Stimulated activated CD8-positive, alpha-beta memory T cell treated with anti-CD3 and anti-CD28 coated beads, Interleukin-15, amount 100 ng/mL, for 1 hour (primary cell): ENCODE measurements at regions not wholly inside any gene's neighbourhood (a gene's known extent, or its start where the extent isn't known, plus 50 kb on each side); places are given as distances from the start of the nearest gene placed in this dataset.
"Not testable (repeated sequence)": the region's sequence is repeated elsewhere in the genome, so short reads cannot be mapped to it uniquely, and the experiment has no call there.

Source experiments
- DNase-seq: peaks from one replicate; pipeline ENCODE4 v3.0.0-alpha.2; 2020; ENCODE audit warnings: low read depth

DNA sequence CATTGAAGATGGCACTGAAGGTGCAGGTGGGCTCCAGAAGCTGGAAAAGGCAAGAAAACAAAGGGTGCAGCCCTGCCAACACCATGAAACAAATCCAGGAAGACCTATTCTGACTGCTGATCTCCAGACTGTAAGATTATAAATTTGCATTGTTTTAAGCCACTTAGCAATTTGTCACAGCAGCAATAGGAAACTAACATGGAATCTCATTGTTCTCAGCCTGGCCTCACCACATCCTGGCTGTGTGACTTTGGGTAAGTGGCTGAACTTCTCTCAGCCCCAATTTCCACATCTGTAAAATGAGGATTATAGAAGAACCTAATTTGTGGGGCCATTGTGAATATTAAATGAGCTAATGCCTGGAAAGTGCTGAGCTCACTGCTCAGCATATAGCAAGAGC, 160.4 kb upstream of the MAFB start:
- no peak for DNase-seq

DNA sequence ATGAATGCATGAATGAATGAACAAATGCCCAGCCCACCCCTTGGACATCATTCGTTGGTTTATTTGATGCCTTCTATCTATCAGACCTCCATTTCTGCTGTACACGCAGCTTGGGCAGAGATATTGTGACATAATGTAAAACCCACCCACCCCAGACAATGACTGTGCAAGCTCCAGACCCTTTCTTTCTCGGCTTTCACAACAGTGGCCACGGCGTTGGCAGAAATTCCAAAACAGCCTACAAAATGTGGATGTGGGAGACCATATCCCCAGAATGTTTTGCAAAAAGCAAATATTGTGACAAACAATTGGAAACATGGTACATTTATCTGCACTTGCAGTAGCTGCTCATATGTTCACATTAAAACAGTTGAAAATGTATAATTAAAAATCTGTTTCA, 162.0 kb upstream of the MAFB start:
- DNase-seq: no peak

DNA sequence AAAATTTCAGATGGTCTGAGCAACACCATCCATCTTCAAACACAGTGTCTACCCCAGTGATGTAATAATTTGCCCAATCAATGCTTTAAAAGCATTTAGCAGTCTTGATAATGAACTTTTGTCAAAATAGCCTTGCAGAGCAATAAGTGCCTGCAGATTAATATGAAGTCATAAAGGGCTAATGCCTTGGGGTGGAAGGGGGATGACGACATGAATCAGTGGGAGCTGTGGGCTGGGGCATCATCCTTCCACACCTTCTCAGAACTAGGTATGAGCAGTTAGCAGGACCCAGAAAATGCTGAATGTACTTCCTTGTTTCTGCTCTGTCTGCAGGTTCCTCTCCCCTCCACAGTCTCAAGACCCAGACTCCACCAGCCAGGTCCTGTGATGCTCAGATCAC, 166.2 kb upstream of the MAFB start:
- no peak for DNase-seq

DNA sequence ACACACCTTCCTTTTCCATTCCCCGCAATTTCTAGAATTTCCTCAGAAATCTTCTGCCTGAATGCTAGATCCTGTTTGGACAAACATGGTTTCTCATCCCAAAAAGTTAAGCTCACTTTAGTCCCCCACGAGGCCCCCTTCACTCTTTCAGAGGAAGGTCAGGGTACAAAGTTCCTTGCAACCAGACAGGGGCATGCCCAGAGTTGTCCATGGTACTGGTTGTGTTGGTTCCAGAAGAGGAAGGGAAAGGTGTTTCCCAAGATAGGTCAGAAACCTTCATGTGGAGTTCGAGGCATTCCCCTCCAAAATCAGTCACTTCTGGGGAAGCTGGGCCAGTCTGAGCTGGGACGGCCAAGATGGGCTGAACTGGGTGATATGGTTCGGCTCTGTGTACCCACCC, 167.6 kb upstream of the MAFB start:
- DNase-seq: no peak

DNA sequence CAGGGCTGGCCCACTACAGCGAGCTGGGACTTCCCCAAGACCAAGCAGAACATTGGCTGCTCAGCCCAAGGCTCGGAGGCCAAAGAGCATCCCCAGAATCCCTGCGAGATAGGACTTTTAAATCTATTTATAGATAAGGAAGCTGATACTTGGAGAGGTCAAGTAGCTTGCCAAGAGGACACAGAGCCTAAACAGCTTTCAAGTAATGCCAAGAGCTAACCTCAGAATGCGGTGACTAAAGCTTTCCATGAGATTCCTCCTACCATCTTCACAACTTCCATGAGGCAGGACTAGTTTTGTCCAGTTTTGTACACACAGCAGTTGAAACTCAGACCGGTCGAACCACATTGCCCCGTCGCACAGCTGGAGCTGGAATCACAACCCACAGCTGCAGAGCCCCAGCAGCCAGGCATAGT, 168.1 kb upstream of the TOP1 start:
- no peak for DNase-seq

DNA sequence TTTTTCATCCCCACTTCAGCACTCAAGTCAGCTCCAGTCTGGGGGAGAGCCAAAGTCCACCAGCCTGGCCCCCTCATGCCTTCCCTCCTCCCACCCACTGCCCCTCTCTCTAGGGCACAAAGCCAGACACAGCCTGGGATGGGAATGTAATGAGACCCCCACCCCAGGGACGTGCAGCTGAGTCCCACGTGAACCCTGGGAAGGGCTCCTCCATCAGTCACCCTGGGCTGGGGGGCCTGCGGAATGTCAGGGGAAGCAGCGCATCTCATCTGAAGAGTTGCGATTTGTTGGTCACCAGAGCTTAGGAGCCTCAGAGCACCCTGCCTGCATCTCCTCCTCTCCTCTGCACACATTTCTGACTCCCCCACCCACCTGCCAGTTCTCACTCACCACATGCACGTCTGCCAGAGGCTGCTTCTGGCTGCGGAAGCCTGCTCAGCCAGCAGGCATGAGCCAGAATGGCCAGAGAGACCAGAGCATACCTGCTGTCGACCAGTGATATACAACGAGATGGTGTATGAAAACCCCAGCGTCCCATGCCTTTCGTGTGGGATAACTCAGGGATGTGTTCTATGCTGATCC, 167.1 kb upstream of the TOP1 start:
- DNase-seq: no peak

DNA sequence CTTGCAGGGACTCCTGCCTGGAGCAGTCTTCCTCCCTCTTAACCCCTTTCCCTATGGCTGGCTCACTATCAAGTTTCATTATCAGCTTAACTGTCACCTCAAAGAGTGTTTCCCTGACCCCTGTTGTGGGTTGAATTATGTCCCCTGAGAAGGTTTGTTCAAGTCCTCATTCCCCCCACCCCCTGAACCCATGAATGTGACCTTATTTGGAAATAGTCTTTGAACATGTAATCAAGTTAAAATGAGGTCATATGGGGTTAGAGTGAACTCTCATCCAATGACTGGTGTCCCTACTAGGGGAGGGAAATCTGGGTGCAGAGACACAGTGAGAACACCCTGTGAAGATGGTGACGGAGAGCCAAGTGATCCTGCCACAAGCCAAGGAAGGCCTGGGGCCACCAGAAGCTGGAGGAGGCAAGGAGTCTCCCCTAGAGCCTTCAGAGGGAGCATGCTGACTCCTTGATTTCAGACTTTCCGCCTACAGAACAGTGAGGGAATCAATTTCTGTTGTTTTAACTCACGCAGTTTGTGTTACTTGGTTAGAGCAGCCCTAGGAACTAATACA, 165.2 kb upstream of the TOP1 start:
- DNase-seq: no peak

DNA sequence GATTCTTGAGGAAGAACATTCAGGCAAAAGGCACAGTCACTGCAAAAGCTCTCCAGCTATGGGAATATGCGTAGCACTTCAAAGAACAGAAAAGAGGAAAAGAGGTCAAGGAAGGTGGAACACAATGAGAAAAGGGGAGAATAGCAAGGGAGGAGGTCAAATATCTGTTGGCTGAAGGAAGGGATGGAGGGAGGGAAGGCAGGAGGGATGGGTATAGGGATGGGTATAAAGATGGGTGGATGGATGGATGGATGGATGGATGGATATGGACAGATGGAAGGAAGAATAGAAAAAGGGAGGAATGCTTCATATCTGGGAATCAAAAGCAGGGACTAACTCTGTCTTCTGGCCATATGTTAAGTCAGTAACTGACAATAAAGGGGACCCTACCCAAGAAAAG, 164.2 kb upstream of the TOP1 start:
- DNase-seq: no peak

GRCh38 chr20:40865095-40865494, 163.5 kb upstream of the TOP1 start:
- no peak for DNase-seq

DNA sequence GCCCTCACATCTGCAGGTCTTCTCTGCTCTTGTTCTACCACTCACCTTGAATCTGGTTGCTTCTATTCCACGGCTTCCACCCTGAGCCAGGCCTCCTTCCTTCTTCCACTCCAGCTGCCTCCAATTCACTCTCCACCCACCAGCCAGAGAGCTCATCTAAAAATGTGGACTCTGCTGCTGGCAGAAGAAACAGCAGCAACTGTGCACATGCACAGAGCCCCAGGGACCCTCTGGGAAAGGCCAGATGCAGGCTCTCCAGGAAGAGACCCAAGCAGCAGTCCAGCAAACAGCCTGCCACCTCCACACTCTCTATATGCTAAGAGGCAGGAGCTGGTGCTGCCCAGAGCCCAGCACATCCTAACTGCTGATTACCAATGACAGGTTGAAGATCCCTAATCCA, 162.6 kb upstream of the TOP1 start:
- no peak for DNase-seq

DNA sequence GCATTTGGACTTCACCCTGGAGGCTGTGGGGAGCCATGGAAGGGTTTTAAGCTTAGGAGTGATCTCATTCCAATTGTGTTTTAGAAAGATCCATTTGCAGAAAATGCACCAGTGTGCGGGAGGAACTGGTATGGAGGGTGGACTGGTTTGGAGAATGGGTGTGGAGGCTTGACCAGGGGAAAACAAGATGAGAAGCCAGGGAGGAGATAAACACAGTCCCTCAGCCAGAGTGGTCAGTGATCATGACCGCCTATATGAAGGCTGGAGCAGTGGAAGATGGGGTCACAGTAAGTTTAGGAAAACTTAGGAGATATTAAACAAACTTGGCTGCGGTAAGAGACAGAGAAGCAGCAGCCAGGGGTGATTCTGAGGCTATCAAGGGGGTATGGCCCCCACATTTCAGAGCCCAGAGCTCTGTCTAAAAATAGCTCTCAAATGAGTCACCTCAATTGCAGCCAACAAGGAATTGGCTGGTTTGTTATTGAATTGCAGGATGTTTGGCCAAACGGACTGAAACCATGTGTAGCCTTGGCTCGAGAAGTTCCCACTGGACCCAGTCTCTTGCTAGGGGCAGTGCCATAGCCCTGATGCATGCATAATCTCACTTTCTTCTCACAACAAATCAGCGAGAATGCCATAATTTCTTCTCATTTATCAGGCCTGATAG, 159.9 kb upstream of the TOP1 start:
- no peak for DNase-seq

GRCh38 chr20:40869218-40870147, 159.1 kb upstream of the TOP1 start:
- DNase-seq: no peak

DNA sequence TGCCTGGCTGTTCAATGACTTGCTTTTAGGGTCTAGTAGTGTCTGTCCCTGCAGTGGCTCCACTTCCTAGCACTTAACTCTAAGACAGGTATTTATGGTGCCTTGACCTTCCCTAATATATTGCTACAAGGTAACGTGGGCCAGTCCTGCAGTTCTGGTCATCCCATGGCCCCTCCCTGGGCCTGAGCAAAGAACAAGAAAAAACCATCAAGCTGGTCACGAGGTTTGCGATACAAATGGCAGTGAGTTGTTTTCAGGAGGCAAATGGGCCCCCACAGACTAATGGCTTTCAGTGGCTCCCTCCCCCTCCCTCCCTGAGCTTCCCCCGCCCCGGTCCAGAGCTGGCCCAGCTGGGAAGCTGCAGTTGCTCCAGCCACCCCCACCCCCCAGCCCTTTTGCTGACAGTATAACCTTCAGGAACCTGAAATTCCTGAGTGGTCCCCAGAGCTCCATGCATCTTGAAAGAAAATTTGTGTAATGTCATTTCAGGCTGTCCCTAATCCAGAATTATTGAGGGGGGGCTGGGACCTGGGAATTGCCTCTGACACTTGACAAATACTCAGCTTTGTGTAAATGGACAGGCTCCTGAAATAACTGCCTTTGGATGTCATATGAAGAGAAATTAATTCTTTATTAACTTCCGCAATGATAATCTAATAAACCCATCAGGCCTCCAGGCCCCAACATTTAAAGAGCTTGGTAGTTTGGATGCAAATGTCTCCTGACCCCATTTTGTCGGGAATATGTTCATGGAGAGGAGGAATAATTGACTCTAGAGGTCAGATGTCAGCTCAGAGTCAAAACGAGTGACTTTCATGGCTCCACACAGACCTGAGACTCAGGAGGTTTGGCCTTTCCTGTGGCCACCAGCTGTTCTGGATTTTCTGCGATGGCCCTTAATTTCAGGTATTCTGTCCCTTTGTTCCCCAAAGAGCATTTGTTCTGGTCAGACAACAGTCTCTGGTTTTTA, 153.2 kb upstream of the TOP1 start:
- DNase-seq: no peak

DNA sequence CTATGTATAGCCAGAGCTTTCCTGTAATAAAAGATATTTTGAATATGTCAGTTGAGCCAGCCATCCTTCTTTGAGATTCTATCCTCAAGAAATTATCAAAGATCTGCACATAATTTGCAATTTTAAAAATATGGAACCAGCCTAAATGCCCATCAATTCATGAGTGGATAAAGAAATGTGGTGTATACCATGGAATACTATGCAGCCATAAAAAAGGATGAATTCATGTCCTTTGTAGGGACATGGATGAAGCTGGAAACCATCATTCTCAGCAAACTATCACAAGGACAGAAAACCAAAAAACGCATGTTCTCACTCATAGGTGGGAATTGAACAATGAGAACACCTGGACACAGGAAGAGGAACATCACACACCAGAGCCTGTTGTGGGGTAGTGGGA, 150.5 kb upstream of the TOP1 start:
- DNase-seq: not testable (repeated sequence)

DNA sequence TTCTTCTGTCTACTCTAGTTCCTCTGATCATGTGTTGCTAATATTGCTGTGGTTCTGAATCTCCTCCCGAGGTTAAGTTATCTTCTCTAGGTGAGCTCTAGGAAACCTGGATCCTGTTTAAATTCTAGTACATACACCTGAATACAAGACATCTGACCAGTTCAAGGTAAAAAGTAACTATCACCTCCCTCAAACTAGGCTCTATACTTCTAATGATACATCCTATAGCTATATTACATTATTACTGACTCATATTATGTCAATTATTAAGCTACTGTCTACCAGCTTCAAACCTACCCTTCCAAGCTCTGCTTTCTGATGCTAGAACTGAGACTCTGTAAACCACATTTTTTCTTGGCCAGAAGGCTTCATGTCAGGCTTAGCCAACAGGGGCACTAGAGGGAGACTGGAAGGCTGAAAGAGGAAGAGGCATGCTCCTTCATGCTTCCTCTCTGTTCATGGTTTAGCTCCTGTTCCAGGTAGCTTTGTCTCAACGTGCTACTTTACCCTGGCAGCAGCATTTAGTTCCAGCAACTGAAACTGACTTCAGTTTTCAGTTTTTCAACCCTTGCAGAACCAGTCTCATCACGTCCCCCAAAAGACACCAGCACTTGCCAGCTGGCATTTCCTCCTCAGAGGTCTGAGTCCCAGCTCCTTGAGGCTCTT, 148.4 kb upstream of the TOP1 start:
- no peak for DNase-seq

DNA sequence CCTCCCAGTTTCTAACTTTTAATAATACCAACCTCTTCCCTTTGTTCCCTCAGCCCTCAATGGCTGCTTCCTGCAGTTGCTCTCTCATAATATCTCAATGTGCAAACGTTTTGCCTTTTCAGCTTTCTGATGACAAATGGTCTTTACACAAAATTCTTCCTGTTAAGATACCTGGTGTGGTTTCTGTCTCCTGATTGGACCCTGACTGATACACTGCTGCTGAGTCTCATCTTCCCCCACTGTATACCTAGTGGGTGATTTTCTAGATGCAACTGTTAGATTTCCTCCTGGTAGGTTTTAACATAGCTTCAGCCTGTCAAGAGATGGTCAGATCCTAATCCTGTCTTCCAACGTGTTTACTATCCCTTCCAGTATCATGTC, 147.9 kb upstream of the TOP1 start:
- DNase-seq: no peak

DNA sequence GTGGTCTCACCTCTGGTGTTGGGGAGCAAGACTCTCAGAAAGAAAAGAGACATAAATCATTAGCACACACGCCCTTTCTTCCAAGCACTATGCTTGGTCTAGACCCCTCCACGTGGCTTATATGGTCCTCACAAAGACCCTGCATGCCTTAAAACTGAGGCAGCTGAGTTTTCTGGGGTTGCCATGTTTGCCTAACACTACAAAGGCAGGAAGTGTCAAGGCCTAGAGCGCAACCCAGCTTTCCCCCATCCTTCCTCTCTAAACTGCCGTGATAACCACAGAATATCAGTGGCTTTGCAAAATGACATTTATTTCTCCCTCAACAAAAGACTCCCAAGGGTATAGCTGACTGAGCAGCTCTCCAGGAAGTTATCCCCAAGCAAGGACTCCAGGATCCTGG, 146.5 kb upstream of the TOP1 start:
- DNase-seq: no peak

GRCh38 chr20:40883097-40883496, 145.5 kb upstream of the TOP1 start:
- DNase-seq: no peak

GRCh38 chr20:40887105-40887504, 141.5 kb upstream of the TOP1 start:
- DNase-seq: no peak

DNA sequence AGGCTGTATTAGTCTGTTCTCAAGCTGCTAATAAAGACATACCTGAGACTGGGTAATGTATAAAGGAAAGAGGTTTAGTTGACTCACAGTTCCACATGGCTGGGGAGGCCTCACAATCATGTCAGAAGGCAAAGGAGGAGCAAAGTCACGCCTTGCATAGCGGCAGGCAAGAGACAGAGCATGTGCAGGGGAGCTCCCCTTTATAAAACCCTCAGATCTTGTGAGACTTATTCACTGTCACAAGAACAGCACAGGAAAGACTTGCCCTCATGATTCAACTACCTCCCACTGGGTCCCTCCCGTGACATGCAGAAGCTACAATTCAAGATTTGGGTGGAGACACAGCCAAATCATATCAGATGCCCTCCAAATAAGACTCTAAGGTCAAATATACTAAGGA, 139.4 kb upstream of the TOP1 start:
- DNase-seq: not testable (repeated sequence)

DNA sequence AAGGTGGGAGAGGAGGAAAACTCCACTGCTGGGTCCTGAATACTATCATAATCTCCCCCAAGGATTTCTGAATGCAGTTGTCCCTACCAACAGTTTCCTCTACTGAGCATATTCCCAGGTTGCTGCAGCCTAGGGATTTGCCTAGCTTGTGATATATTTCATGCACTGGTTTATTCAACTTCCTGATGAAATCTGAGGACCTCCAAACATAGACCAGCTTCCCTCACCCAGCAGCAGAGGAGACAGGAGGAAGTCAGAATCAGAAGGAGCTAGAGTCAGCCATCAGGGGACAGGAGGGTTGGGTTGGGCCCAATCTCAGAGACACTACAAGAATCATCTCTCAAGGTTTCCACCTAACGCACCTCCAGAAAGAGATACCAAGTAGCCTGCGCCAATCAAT, 138.4 kb upstream of the TOP1 start:
- DNase-seq: no peak
